ENCODE measurements at regions not wholly inside any gene's neighbourhood (a gene's known extent, or its start where the extent isn't known, plus 50 kb on each side); places are given as distances from the start of the nearest gene placed in this dataset.
A peak's percentile ranks its signal among the peaks of the same experiment; 100 is the strongest.
"Not testable (repeated sequence)": the region's sequence is repeated elsewhere in the genome, so short reads cannot be mapped to it uniquely, and the experiment has no call there.

GRCh38 chr6:178929-179328, 113.4 kb upstream of the DUSP22 start:
- H3K36me3 ChIP-seq (ENCODE audit: control insufficient read depth in 2 of 2, extremely low read depth in 1 of 2, insufficient read depth in 1 of 2, low read length in 1 of 2); H3K27ac ChIP-seq (ENCODE audit: low read length); H3K4me3 ChIP-seq (ENCODE audit: control insufficient read depth in 1 of 2, extremely low read depth in 1 of 2, low read length in 1 of 2); H3K9me3 Mint-ChIP-seq; POLR2A ChIA-PET; CTCF ChIA-PET; H3K9me3 ChIP-seq; H3K27ac Mint-ChIP-seq; ATAC-seq (replicated peaks in 1 of 4); H3K4me3 Mint-ChIP-seq; H3K27me3 Mint-ChIP-seq; H3K4me1 ChIP-seq (ENCODE audit: control insufficient read depth in 1 of 2, extremely low read depth in 1 of 2, insufficient read depth in 2 of 2, low read length in 2 of 2); H3K36me3 Mint-ChIP-seq; DNase-seq: not testable (repeated sequence)
- H3K27me3 ChIP-seq (replicated peaks in 1 of 2; ENCODE audit: control insufficient read depth in 2 of 2, extremely low read depth in 1 of 2, insufficient read depth in 2 of 2, low read length in 1 of 2): peaks cover 0 to 12% of the 10 kb centered on the region in 2 experiments
- H3K4me1 Mint-ChIP-seq: peaks cover 11 to 16% (median 15%) of the 10 kb centered on the region in 3 donors
- 93% methylated on average over 2 of the region's 5 CpGs for WGBS (ENCODE audit: insufficient coverage)

- ATAC-seq (replicated peaks in 1 of 4) (no peak), DNase-seq (no peak)
- Mint-ChIP-seq H3K27me3 (peaks cover 5 to 8% of the 10 kb centered on the region in 2 donors), H3K27ac (no peak overlapping the region), H3K4me3 (no peak overlapping the region), H3K36me3 (no peaks in the 10 kb centered on the region), H3K9me3 (no peaks in the 10 kb centered on the region), H3K4me1 (peaks cover 11 to 21% (median 15%) of the 10 kb centered on the region in 3 donors)
- no peaks in the 10 kb centered on the region for H3K36me3 ChIP-seq (ENCODE audit: control insufficient read depth in 2 of 2, extremely low read depth in 1 of 2, insufficient read depth in 1 of 2, low read length in 1 of 2)
- H3K4me3 ChIP-seq (ENCODE audit: control insufficient read depth in 1 of 2, extremely low read depth in 1 of 2, low read length in 1 of 2): no peak overlapping the region
- no peak overlapping the region for H3K27ac ChIP-seq (ENCODE audit: low read length)
- H3K27me3 ChIP-seq (replicated peaks in 1 of 2; ENCODE audit: control insufficient read depth in 2 of 2, extremely low read depth in 1 of 2, insufficient read depth in 2 of 2, low read length in 1 of 2): peaks cover 0 to 12% of the 10 kb centered on the region in 2 experiments
- ChIA-PET POLR2A (interaction anchor here in 1 of 2 donors (0.6 kb wide), 1 partner anchor 553 kb away, joined by 3 read pairs; no protein-coding TSS in a partner anchor), CTCF (interaction anchor here in 1 of 2 donors (0.6 to 0.9 kb wide), 2 partner anchors 9 to 11 kb away, joined by 3 to 7 read pairs; no protein-coding TSS in a partner anchor)
- H3K4me1 ChIP-seq (ENCODE audit: control insufficient read depth in 1 of 2, extremely low read depth in 1 of 2, insufficient read depth in 2 of 2, low read length in 2 of 2): peaks cover 2 to 13% of the 10 kb centered on the region in 2 experiments
- 98% methylated on average over 28 of the region's 29 CpGs for WGBS (ENCODE audit: insufficient coverage)
- no peaks in the 10 kb centered on the region for H3K9me3 ChIP-seq
Observed at GRCh38 chr6:179340-179950, 112.8 kb upstream of the DUSP22 start.

GRCh38 chr6:180091-180694, 112.1 kb upstream of the DUSP22 start:
- ATAC-seq (replicated peaks in 1 of 4) (peak in 3 of 4 experiments; percentile 41 to 66 (median 42)), DNase-seq (peak in 3 of 35 experiments; percentile 3 to 27 (median 21))
- H3K36me3 ChIP-seq (ENCODE audit: control insufficient read depth in 2 of 2, extremely low read depth in 1 of 2, insufficient read depth in 1 of 2, low read length in 1 of 2); H3K36me3 Mint-ChIP-seq; H3K9me3 ChIP-seq; H3K27me3 Mint-ChIP-seq; H3K27ac Mint-ChIP-seq; H3K9me3 Mint-ChIP-seq; H3K27ac ChIP-seq (ENCODE audit: low read length): not testable (repeated sequence)
- WGBS (ENCODE audit: insufficient coverage): 36% methylated on average over 8 of the region's 13 CpGs
- Histone ChIP-seq H3K4me1 (ENCODE audit: control insufficient read depth in 1 of 2, extremely low read depth in 1 of 2, insufficient read depth in 2 of 2, low read length in 2 of 2) (peaks cover 2 to 13% of the 10 kb centered on the region in 2 experiments), H3K4me3 (ENCODE audit: control insufficient read depth in 1 of 2, extremely low read depth in 1 of 2, low read length in 1 of 2) (peak overlapping the region in 1 of 2 donors; percentile 19), H3K27me3 (replicated peaks in 1 of 2; ENCODE audit: control insufficient read depth in 2 of 2, extremely low read depth in 1 of 2, insufficient read depth in 2 of 2, low read length in 1 of 2) (peaks cover 0 to 12% of the 10 kb centered on the region in 2 experiments)
- ChIA-PET POLR2A (interaction anchor here in 1 of 2 donors (0.6 kb wide), 1 partner anchor 553 kb away, joined by 3 read pairs; no protein-coding TSS in a partner anchor), CTCF (interaction anchor here (0.5 to 0.9 kb wide), 4 partner anchors 8 to 113 kb away, joined by 3 to 7 read pairs (median 4); no protein-coding TSS in a partner anchor)
- peak overlapping the region in 2 of 3 donors; percentile 4 to 55 for H3K4me3 Mint-ChIP-seq
- peaks cover 11 to 21% (median 15%) of the 10 kb centered on the region in 3 donors for H3K4me1 Mint-ChIP-seq

GRCh38 chr6:181049-181654, 111.1 kb upstream of the DUSP22 start:
- no peaks in the 10 kb centered on the region for H3K36me3 ChIP-seq (ENCODE audit: control insufficient read depth in 2 of 2, extremely low read depth in 1 of 2, insufficient read depth in 1 of 2, low read length in 1 of 2)
- H3K4me1 ChIP-seq (ENCODE audit: control insufficient read depth in 1 of 2, extremely low read depth in 1 of 2, insufficient read depth in 2 of 2, low read length in 2 of 2): peaks cover 2 to 13% of the 10 kb centered on the region in 2 experiments
- Mint-ChIP-seq H3K4me1 (peaks cover 11 to 21% (median 15%) of the 10 kb centered on the region in 3 donors), H3K27me3 (peaks cover 5 to 8% of the 10 kb centered on the region in 2 donors), H3K9me3 (no peaks in the 10 kb centered on the region), H3K36me3 (no peaks in the 10 kb centered on the region), H3K4me3 (peak overlapping the region in 1 of 3 donors; percentile 55), H3K27ac (no peak overlapping the region)
- H3K27me3 ChIP-seq (replicated peaks in 1 of 2; ENCODE audit: control insufficient read depth in 2 of 2, extremely low read depth in 1 of 2, insufficient read depth in 2 of 2, low read length in 1 of 2): peaks cover 0 to 12% of the 10 kb centered on the region in 2 experiments
- no peak for DNase-seq
- H3K4me3 ChIP-seq (ENCODE audit: control insufficient read depth in 1 of 2, extremely low read depth in 1 of 2, low read length in 1 of 2): no peak overlapping the region
- no peak for ATAC-seq (replicated peaks in 1 of 4)
- no peaks in the 10 kb centered on the region for H3K9me3 ChIP-seq
- WGBS (ENCODE audit: insufficient coverage): 12% methylated on average over 2 of the region's 5 CpGs
- ChIA-PET CTCF (interaction anchor here in 1 of 2 donors (0.6 kb wide), 1 partner anchor 26 kb away, joined by 4 read pairs; no protein-coding TSS in a partner anchor), POLR2A (no interaction called here)
- H3K27ac ChIP-seq (ENCODE audit: low read length): no peak overlapping the region

GRCh38 chr6:183668-184067, 108.6 kb upstream of the DUSP22 start:
- 71% methylated on average over 1 of the region's 2 CpGs for WGBS (ENCODE audit: insufficient coverage)
- H3K27ac Mint-ChIP-seq: no peak overlapping the region
- H3K4me3 Mint-ChIP-seq: no peak overlapping the region
- Histone ChIP-seq H3K36me3 (ENCODE audit: control insufficient read depth in 2 of 2, extremely low read depth in 1 of 2, insufficient read depth in 1 of 2, low read length in 1 of 2) (no peaks in the 10 kb centered on the region), H3K27ac (ENCODE audit: low read length) (no peak overlapping the region), H3K4me1 (ENCODE audit: control insufficient read depth in 1 of 2, extremely low read depth in 1 of 2, insufficient read depth in 2 of 2, low read length in 2 of 2) (peaks cover 2 to 16% of the 10 kb centered on the region in 2 experiments), H3K27me3 (replicated peaks in 1 of 2; ENCODE audit: control insufficient read depth in 2 of 2, extremely low read depth in 1 of 2, insufficient read depth in 2 of 2, low read length in 1 of 2) (peaks cover 0 to 9% of the 10 kb centered on the region in 2 experiments), H3K4me3 (ENCODE audit: control insufficient read depth in 1 of 2, extremely low read depth in 1 of 2, low read length in 1 of 2) (no peak overlapping the region), H3K9me3 (no peaks in the 10 kb centered on the region)
- POLR2A ChIA-PET: no interaction called here
- H3K36me3 Mint-ChIP-seq: no peaks in the 10 kb centered on the region
- peaks cover 0 to 3% of the 10 kb centered on the region in 2 donors for H3K27me3 Mint-ChIP-seq
- no peaks in the 10 kb centered on the region for H3K9me3 Mint-ChIP-seq
- ATAC-seq (replicated peaks in 1 of 4) (no peak), DNase-seq (no peak)
- CTCF ChIA-PET: no interaction called here
- peaks cover 14 to 22% (median 17%) of the 10 kb centered on the region in 3 donors for H3K4me1 Mint-ChIP-seq

GRCh38 chr6:184161-184700, 108.1 kb upstream of the DUSP22 start:
- Mint-ChIP-seq H3K27me3 (peaks cover 0 to 3% of the 10 kb centered on the region in 2 donors), H3K4me3 (no peak overlapping the region), H3K36me3 (no peaks in the 10 kb centered on the region), H3K27ac (no peak overlapping the region), H3K9me3 (no peaks in the 10 kb centered on the region), H3K4me1 (peaks cover 19 to 28% (median 22%) of the 10 kb centered on the region in 3 donors)
- ChIA-PET POLR2A (no interaction called here), CTCF (interaction anchor here in 1 of 2 donors (0.6 kb wide), 1 partner anchor 173 kb away, joined by 3 read pairs; no protein-coding TSS in a partner anchor)
- H3K4me3 ChIP-seq (ENCODE audit: control insufficient read depth in 1 of 2, extremely low read depth in 1 of 2, low read length in 1 of 2): no peak overlapping the region
- no peak overlapping the region for H3K27ac ChIP-seq (ENCODE audit: low read length)
- peaks cover 2 to 22% of the 10 kb centered on the region in 2 experiments for H3K4me1 ChIP-seq (ENCODE audit: control insufficient read depth in 1 of 2, extremely low read depth in 1 of 2, insufficient read depth in 2 of 2, low read length in 2 of 2)
- H3K27me3 ChIP-seq (replicated peaks in 1 of 2; ENCODE audit: control insufficient read depth in 2 of 2, extremely low read depth in 1 of 2, insufficient read depth in 2 of 2, low read length in 1 of 2): peaks cover 0 to 7% of the 10 kb centered on the region in 2 experiments
- 78% methylated on average over 6 of the region's 7 CpGs for WGBS (ENCODE audit: insufficient coverage)
- H3K36me3 ChIP-seq (ENCODE audit: control insufficient read depth in 2 of 2, extremely low read depth in 1 of 2, insufficient read depth in 1 of 2, low read length in 1 of 2): no peaks in the 10 kb centered on the region
- no peak for ATAC-seq (replicated peaks in 1 of 4)
- no peaks in the 10 kb centered on the region for H3K9me3 ChIP-seq
- DNase-seq: no peak

Measured in T-cell (primary cell).